B cell (primary cell): ENCODE measurements at regions not wholly inside any gene's neighbourhood (a gene's known extent, or its start where the extent isn't known, plus 50 kb on each side); places are given as distances from the start of the nearest gene placed in this dataset.

ENCODE experiments used
- EZH2 ChIP-seq: IDR thresholded peaks from 2 replicates; pipeline ENCODE4 v1.6.1; 2012; ENCODE audit warnings: borderline replicate concordance, low read depth, mild to moderate bottlenecking, moderate library complexity, low read length; ENCODE audit not compliant: insufficient read depth, poor library complexity, severe bottlenecking
- TF ChIP-seq, protein P1 (sequence below): fragments of 200-600 bp; IDR thresholded peaks from one replicate; pipeline ENCODE4 v1.8.0; 2022; ENCODE audit warnings: antibody characterized with exemption, mild to moderate bottlenecking

DNA sequence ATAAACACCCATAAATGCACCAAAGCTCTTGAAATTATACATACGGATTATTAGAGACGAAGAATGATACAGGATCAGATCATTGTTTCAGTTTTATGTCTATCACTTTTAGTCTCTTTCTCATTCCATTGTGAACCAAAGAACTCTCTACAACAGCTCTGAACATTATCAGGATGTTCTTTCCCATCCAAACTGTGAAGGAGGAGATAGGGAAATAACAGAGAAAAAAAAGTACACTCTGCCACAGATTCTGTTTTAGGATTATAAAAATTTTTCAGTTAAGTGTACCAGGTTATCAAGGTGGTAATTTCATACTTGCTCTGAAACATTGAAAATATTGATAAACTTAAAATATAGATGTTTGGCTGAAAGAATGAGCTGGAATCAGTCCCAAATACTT, 270.9 kb downstream of the MZT1 start:
- TF ChIP-seq, protein P1, sequence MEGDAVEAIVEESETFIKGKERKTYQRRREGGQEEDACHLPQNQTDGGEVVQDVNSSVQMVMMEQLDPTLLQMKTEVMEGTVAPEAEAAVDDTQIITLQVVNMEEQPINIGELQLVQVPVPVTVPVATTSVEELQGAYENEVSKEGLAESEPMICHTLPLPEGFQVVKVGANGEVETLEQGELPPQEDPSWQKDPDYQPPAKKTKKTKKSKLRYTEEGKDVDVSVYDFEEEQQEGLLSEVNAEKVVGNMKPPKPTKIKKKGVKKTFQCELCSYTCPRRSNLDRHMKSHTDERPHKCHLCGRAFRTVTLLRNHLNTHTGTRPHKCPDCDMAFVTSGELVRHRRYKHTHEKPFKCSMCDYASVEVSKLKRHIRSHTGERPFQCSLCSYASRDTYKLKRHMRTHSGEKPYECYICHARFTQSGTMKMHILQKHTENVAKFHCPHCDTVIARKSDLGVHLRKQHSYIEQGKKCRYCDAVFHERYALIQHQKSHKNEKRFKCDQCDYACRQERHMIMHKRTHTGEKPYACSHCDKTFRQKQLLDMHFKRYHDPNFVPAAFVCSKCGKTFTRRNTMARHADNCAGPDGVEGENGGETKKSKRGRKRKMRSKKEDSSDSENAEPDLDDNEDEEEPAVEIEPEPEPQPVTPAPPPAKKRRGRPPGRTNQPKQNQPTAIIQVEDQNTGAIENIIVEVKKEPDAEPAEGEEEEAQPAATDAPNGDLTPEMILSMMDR, result no peak
- no peak for TF ChIP-seq EZH2
